H1 (cell line): ENCODE measurements at regions not wholly inside any gene's neighbourhood (a gene's known extent, or its start where the extent isn't known, plus 50 kb on each side); places are given as distances from the start of the nearest gene placed in this dataset.

Experiments used
- CBX5 ChIP-seq: fragments of 300-800, 300-1000 bp; sonication (generic); IDR thresholded peaks from 2 replicates; pipeline ENCODE4 v1.7.1; 2016; ENCODE audit warnings: antibody characterized with exemption, low read length, low read depth
- FOSL1 ChIP-seq: IDR thresholded peaks from 2 replicates; pipeline ENCODE4 v1.6.1; 2011; ENCODE audit warnings: mild to moderate bottlenecking, low read depth, low read length, moderate library complexity; ENCODE audit not compliant: insufficient read depth
- KDM1A ChIP-seq: fragments of 200-600, 300-600 bp; sonication (generic); IDR thresholded peaks from 2 replicates; pipeline ENCODE4 v1.7.1; 2016; ENCODE audit warnings: mild to moderate bottlenecking, low read length, borderline replicate concordance
- SP2 ChIP-seq: IDR thresholded peaks from 2 replicates; pipeline ENCODE4 v1.6.1; 2012; ENCODE audit warnings: mild to moderate bottlenecking, low read length, inconsistent platforms
- USF2 ChIP-seq: IDR thresholded peaks from 2 replicates; pipeline ENCODE4 v1.6.1; 2011; ENCODE audit warnings: low read length, improper control_type of control experiment

- no peak for TF ChIP-seq SP2
- no peak for TF ChIP-seq FOSL1
- no peak for TF ChIP-seq CBX5
- no peak for TF ChIP-seq KDM1A
- TF ChIP-seq USF2 = no peak
These were observed 109.6 kb upstream of the PTCH1 start (continued) for GRCh38 chr9:95626341-95626740.
